T47D (cell line): ENCODE measurements at regions not wholly inside any gene's neighbourhood (a gene's known extent, or its start where the extent isn't known, plus 50 kb on each side); places are given as distances from the start of the nearest gene placed in this dataset.
"Not testable (repeated sequence)": the region's sequence is repeated elsewhere in the genome, so short reads cannot be mapped to it uniquely, and the experiment has no call there.

Experiments used
- DNase-seq, 2 experiments: peaks; one replicate each; pipeline versions ENCODE4 v3.0.0 to v3.0.0-alpha.2; 2011 to 2012; ENCODE audit warnings: low read depth in 1 of 2, low spot score in 1 of 2
- JUND ChIP-seq: IDR thresholded peaks from 2 replicates; pipeline ENCODE4 v1.6.1; 2012; ENCODE audit warnings: low read depth
- in situ Hi-C: cut with HindIII; loops from 2 replicates; pipeline ENCODE4 v1.10.0; 2016; ENCODE audit warnings: low sequenced_read_pairs, low pct_unique_long_range_greater_than_20kb

DNA sequence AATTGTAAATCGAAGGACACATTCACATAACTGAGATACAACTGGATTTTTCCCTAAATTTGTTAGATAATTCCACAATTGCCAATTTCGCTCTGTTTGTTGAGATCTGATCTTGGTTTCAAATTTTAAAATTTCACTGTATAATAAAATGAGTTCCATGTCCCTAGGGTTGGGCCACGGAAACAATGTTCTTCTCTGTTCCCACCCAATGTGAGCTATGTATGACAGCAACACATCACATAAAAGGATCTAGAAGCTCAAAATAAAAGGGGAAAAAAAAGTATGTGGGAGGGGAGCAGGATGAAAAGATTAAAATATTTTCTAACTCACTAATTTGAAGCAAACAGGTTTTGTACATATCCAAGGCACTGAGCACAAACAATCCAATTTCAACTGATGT lies 287.8 kb upstream of the MKLN1 start:
- no peak for DNase-seq
- in situ Hi-C loops: no loop called here
- TF ChIP-seq JUND: no peak

GRCh38 chr7:131040467-131040932 lies 287.2 kb upstream of the MKLN1 start:
- in situ Hi-C loops: no loop called here
- no peak for TF ChIP-seq JUND
- peak in 1 of 2 experiments; percentile 66 for DNase-seq

DNA sequence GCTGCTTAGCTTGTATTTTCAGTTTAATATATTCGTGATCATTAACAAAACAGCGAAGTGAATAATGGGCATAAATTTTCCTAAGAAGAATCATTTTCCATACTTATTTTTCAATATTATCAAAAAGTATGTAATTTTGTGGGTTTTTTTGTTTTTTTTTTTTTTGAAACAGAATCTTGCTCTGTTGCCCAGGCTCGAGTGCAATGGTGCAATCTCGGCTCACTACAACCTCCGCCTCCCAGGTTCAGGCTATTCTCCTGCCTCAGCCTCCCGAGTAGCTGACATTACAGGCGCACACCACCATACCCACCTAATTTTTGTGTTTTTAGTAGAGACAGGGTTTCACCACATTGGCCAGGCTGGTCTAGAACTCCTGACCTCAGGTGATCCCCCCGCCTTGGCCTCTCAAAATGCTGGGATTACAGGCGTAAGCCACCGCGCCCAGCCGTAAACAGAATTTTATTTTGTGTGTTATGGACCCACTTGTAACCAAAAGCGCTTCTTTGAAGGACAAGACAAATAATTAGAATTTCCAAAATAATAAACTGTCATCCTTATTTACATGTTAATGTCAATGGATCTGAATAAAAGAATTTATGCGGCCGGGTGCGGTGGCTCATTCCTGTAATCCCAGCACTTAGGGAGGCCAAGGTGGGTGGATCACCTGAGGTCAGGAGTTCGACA lies 286.5 kb upstream of the MKLN1 start:
- in situ Hi-C loops, DNase-seq: not testable (repeated sequence)

- in situ Hi-C loops: no loop called here
- TF ChIP-seq JUND: no peak
- no peak for DNase-seq
Measured at GRCh38 chr7:131042269-131043160, 285.2 kb upstream of the MKLN1 start.

- in situ Hi-C loops: no loop called here
- no peak for DNase-seq
- no peak for TF ChIP-seq JUND
Measured at GRCh38 chr7:131045526-131045925, 282.1 kb upstream of the MKLN1 start.

DNA sequence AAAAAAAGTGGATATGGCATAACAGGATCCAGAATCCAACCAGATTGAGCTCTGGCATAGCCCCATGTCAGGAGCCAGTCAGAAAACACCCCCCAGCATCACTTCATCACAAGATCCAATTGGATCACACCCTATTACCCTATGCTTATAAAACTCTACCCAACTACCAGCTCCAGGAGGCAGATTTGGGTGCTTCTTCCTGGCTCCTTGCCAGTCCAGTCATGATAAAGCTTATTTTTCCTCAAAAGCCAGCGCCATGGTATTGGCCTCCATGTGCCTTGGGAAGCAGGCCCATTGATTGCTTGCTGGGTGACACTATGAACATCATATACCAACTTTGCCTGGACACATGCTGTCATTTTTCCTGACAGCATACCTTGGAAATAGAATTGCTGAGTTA lies 281.4 kb upstream of the MKLN1 start:
- no peak for TF ChIP-seq JUND

DNA sequence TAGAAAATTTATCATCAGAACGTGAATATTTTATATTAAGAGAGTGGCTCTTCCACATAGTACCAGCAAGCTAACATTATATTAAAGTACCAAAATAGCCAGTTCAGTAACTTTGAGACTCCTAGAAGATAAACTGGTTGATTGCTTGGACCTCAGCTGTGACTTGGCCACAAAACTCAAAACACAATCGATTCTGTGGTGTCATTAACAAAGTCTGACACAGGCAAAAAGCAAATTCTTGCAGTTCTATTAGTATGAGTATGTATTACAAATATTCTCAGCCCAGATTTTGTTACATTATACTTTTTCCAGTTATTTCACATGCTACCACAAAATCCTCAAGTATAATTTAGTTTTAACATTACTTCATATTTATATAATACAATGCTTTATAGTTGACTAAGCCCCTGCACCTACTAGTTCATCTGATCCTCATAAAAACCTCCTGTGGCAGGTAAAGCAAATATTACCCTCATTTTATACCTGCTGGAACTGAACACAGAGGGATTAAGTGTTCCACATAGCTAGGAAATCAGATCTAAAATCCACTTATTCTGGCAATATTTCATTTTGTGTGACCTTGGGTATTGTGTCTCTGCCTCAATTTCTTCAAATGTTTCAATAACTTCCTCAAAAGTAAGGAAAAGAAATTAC lies 279.9 kb upstream of the MKLN1 start:
- in situ Hi-C loops: no loop called here
- TF ChIP-seq JUND: no peak
- no peak for DNase-seq

More for the DNA sequence above, 281.4 kb upstream of the MKLN1 start:
- DNase-seq: no peak
- in situ Hi-C loops: no loop called here

DNA sequence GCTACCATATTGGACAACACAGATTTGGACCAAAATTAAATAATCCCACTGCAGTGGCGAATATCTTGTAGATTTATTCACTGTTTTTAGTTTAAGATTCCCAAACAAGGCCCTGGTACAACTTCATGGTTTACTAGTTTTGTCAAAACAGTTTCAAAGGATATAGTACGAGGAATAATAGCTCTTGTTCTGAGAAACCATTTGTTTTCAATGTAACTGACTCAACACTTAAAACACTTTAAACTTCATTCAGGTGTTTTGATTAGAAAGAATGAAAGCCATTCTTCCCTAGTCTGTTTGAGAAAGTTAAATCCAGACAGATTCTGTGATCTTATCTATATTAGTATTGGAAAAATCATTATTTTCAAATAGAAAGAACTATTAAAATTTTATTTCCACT lies 276.4 kb upstream of the MKLN1 start:
- in situ Hi-C loops: no loop called here
- no peak for DNase-seq
- no peak for TF ChIP-seq JUND

DNA sequence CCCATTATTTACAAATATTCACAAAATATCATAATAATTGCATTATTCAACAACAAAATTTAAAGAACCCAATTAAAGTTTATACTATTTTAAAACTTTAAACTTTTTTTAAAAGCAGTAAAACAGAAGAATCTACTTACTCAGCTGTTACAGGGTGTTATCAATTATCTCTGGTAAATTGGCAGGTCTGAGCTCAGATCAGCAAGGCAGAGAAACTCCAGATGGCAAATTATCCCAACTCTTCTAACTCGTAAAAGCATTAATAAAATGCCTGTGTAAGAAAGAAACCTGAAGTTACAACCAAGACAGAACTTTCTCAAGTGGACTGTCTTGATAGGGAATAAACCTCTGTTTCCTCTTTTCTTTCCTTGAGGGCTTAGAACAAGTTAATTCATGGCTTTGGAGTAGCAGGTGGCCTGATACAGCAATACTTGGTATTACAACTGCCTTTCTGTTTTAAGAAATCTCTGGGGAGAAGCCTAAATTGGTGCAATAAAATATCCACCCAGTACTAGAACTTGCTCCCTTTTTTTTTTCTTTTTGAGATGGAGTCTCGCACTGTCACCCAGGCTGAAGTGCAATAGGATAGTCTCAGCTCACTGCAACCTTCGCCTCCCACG lies 275.3 kb upstream of the MKLN1 start:
- in situ Hi-C loops: no loop called here
- TF ChIP-seq JUND: no peak
- DNase-seq: no peak

- no peak for TF ChIP-seq JUND
- in situ Hi-C loops: no loop called here
- no peak for DNase-seq
Measured at GRCh38 chr7:131056007-131056406, 271.7 kb upstream of the MKLN1 start.

DNA sequence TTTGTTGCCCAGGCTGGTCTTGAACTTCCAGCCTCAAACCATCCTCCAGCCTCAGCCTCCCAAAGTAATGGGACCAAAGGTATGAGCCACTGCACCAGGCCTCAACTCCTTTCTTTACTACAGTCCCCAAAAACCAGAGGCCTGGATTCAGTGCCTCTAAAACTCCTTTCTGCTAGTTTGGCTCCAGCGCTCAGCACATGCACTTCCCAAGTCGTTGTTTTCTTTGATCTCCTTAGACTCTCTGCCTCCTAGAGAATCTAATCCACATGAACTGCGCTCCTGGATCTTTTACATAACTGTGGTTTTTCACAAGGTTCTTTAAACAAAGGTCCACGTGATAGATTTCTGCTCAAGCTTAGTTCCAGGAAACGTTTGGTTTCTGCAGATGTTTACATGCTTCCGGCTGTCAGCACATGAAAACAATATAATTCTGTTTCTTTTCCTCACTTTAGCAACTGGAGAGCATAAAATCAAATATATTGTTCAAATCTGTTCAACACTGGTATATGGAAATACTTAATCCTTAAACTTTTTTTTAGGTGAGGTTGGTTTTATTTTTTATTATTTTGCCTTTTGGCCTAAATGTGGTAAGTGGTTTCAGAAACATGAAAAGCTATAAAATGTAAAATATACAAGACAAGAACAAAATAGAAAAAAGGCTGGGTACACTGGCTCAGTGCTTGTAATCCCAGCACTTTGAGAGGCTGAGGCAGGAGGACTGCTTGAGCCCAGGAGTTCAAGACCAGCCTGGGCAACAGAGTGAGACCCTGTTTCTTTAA lies 270.5 kb upstream of the MKLN1 start:
- no peak for TF ChIP-seq JUND
- peak in 1 of 2 experiments; percentile 62 for DNase-seq
- in situ Hi-C loops: no loop called here

DNA sequence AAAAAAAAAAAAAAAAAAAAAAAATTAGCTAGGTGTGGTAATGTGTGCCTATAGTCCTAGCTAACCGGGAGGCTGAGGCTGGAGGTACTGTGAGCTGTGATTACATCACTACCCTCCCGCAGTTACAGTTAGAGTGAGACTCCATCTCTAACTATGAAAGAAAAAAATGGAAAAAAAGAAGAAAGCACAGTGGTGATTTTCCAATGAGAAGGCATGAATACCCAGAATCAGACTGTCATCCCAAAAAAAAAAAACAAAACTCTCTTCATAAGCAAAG lies 269.9 kb upstream of the MKLN1 start:
- no peak for DNase-seq
- TF ChIP-seq JUND: no peak
- in situ Hi-C loops: no loop called here

DNA sequence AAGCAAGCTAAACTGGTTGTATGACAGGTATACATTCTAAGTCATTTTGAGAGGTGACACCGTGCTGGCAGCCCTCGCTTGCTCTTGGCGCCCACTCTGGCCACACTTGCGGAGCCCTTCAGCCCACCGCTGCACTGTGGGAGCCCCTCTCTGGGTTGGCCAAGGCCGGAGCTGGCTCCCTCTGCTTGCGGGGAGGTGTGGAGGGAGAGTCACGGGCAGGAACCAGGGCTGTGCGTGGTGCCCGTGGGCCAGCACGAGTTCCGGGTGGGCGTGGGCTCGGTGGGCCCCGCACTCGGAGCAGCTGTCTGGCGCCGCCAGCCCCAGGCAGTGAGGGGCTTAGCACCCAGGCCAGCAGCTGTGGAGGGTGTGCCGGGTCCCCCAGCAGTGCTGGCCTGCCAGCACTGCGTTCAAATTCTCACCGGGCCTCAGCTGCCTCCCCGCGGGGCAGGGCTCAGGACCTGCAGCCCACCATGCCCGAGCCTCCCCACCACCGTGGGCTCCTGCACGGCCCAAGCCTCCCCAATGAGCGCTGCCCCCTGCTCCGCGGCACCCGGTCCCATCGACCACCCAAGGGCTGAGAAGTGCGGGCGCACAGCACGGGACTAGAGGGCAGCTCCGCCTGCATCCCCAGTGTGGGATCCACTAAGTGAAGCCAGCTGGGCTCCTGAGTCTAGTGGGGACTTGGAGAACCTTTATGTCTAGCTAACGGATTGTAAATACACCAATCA lies 269.0 kb upstream of the MKLN1 start:
- in situ Hi-C loops: not testable (repeated sequence)

GRCh38 chr7:131059401-131059800 lies 268.3 kb upstream of the MKLN1 start:
- in situ Hi-C loops, DNase-seq: not testable (repeated sequence)

More for the DNA sequence above, 269.0 kb upstream of the MKLN1 start:
- DNase-seq: not testable (repeated sequence)
